ENCODE measurements at regions not wholly inside any gene's neighbourhood (a gene's known extent, or its start where the extent isn't known, plus 50 kb on each side); places are given as distances from the start of the nearest gene placed in this dataset.

DNA sequence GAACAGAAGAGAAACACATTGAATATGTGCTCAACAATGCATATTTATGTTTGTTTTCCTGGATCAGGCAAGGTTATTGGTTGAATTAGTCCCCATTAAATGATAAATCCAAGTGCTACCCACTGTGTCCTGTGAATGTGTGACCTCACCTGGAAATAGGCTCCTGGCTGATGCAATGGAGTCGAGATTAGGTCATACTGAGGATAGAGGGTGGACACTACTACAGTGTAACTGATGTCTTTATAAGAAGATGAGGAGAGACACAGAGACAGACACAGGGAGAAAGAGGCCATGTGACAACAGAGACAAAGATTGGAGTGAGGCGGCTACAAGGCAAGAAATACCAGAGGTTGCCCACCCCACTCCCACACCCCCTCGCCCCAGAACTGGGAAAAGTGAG lies 559.3 kb downstream of the C6orf118 start:
- no peak for TF ChIP-seq POLR2A (IDR thresholded peaks at IDR 0.05)
- TF ChIP-seq, protein P1, sequence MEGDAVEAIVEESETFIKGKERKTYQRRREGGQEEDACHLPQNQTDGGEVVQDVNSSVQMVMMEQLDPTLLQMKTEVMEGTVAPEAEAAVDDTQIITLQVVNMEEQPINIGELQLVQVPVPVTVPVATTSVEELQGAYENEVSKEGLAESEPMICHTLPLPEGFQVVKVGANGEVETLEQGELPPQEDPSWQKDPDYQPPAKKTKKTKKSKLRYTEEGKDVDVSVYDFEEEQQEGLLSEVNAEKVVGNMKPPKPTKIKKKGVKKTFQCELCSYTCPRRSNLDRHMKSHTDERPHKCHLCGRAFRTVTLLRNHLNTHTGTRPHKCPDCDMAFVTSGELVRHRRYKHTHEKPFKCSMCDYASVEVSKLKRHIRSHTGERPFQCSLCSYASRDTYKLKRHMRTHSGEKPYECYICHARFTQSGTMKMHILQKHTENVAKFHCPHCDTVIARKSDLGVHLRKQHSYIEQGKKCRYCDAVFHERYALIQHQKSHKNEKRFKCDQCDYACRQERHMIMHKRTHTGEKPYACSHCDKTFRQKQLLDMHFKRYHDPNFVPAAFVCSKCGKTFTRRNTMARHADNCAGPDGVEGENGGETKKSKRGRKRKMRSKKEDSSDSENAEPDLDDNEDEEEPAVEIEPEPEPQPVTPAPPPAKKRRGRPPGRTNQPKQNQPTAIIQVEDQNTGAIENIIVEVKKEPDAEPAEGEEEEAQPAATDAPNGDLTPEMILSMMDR (IDR thresholded peaks at IDR 0.05), result no peak
- TF ChIP-seq POLR2AphosphoS5 (IDR thresholded peaks at IDR 0.05), result no peak
